H4 (cell line): ENCODE measurements at regions not wholly inside any gene's neighbourhood (a gene's known extent, or its start where the extent isn't known, plus 50 kb on each side); places are given as distances from the start of the nearest gene placed in this dataset.
"Not testable (repeated sequence)": the region's sequence is repeated elsewhere in the genome, so short reads cannot be mapped to it uniquely, and the experiment has no call there.

Experiments used
- DNase-seq: peaks from one replicate; pipeline ENCODE4 v3.0.0-alpha.2; 2015; ENCODE audit warnings: low spot score

GRCh38 chrX:150236327-150236726, 126.8 kb upstream of the MAMLD1 start:
- no peak for DNase-seq

GRCh38 chrX:150238632-150239382, 124.3 kb upstream of the MAMLD1 start:
- DNase-seq, result no peak

GRCh38 chrX:150239946-150240642, 123.0 kb upstream of the MAMLD1 start:
- no peak for DNase-seq

DNA sequence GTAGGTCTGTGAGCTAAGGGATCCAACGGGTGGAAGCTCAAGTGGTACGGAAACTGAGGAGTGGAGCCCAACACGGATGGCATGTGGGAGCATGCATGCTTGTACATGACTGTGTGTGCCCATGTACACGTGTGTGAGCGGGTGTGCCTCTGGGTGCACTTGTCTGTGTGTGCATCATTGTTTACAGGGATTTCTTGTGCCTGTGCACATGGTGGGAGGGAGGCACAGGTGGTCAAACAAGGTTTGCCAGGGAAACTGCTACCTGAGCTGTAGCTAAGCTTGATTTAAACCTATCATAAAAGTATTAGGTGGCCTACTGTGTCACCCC, 122.5 kb upstream of the MAMLD1 start:
- no peak for DNase-seq

DNA sequence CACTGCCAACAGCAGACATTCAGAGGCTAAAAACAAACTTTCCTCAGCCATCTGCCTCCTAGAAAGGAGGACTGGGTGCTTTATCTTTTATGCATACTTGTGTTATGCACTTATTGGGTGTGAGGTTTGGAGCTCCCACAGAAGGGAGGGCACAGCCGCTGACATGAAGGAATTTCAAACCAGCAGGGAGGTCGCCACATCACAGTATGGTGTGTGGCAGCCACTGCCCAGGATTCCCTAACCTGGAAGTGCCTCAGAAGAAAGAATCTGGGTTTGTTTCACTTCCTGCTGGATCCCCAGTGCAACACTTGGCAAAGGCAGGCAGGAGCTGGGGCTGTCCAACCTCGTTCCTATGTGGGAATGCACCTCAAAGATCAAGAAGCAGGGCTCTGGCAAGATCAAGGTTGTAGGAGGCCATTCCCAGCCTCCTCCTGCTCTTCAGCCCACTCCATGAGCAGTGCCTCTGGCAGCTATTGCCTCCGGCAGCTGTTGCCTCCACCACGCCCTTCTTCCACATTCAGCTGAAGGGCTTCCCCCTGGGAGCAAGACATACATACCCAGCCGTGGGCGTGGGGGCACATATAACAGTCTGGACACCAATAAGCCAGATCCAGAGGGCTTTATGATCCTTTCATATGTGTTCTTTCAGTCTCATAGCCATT, 109.0 kb upstream of the MAMLD1 start:
- DNase-seq, result no peak

DNA sequence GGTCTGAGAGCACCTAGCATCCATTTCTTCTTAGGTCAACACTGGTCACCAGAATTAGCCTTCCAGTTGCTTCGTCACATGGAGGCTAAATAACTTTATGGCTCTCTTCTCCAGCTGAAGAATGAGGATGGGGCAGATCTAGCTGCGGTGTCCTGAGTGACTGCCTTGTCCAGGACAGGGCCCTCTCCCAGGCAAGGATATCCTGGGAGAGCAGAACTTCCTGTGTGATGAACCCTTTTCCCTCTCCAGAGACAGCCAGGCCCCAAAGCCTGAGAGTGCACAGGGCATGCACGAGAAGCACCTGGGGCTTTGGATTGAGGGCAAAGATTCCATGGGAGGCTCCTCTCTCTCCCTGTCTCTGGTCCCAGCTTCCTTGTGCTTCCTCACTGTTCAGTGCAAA, 108.2 kb upstream of the MAMLD1 start:
- no peak for DNase-seq

GRCh38 chrX:150255441-150256296, 107.4 kb upstream of the MAMLD1 start:
- DNase-seq, result no peak

- DNase-seq, result no peak
These were observed 106.8 kb upstream of the MAMLD1 start for GRCh38 chrX:150256297-150256650.

DNA sequence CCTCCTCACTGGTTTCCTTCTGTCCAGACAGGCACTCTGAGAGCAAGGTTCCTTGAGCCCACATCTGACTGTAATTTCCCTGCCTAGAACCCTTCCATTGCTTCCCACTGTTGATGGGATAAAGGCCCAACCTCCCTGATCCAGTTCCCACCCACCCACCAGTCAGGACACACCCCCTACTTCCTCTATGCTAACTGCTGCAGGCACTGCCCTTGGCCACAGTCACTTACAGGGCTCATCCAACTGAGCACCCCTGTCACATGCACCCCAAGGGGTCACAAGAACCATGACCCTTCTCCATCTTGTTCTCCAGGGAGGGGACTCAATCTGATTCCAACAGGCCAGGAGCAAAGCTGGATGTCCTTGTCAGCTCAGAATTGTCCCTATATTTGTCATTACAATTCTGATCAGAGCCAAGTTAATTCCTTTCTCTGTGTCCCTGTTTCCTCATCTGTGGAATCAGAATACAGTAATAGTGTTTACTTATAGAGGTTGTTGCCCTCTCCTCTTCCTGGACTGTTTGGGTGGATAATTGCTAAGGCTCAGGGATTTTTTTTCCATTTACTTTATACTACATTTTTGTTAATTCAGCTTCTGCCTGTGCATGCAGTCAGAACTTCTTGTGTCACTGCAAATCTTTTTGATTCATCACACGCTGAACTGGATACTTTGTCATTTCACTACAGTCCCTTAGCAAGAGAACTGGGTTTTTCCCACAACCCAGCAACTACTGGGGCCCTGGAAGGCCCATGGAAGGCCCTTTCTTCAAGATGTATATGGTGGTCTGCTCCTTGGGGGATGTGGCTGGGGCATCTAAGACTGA, 105.6 kb upstream of the MAMLD1 start:
- DNase-seq, result no peak

DNA sequence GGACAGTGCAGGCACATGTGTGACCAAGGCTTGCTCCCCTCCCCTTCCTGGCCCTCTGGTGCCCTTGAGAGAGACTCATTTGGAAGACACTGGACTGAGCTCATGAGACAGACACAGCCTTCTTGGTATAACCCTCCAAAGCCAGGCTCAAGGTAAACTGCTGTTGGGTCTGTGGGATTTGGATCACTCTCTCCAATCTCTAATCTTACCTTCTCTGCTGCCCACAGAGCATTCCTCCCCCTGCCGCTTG, 105.0 kb upstream of the MAMLD1 start:
- no peak for DNase-seq

GRCh38 chrX:150258463-150259430, 104.4 kb upstream of the MAMLD1 start:
- DNase-seq, result no peak

DNA sequence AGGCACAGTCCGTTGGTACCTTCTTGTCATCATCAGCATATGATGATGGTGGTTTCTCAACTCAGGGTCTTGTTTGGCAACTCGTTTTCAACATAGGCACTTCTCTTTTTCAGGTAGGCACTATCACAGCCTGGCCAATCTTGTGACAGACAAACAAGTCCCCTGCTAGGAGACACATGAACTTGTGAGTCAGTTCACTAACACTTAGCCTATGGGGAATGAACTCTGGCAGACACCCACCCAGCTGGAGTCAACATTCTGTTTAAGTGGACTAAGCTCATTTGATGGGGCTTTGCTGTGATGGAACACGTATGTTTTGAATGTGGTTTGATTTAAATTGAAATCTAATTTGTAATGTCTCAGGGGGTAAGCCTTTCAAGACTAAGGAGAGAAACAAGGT, 100.7 kb upstream of the MAMLD1 start:
- DNase-seq, result no peak

GRCh38 chrX:150268839-150269355, 94.2 kb upstream of the MAMLD1 start:
- no peak for DNase-seq

DNA sequence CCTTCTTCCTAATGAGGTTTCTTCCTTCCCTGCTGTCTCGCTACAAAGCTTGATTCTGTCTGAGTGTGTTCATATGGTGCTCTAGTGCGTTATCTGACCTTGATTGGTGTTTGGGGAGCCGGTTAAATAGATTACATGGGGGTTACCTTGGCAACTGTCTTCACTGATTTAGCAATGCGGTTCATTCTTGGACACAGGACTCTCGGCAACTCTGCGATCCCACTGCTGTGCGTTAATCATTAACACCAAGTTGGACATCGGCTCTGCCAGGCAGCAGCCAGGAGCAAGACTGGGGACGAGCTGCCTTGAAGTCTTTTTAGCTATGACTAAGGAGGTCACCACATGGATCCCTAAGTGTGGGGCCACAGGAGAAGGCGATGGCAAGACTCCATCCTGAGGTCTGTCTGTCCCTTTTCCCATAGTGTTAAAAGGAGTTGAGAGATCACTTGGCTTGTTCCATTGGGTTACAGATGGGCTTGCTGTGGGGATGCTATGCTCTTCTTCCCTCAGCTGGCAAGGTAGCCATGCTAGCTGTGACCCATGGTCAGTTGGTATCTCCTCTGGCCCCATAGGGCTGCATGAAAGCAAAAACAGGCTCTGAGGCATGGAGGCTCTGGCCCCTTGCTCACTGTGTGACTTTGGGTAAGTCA, 93.4 kb upstream of the MAMLD1 start:
- no peak for DNase-seq

- no peak for DNase-seq
These were observed 92.5 kb upstream of the MAMLD1 start for GRCh38 chrX:150270622-150271021.

GRCh38 chrX:150273575-150274294, 89.4 kb upstream of the MAMLD1 start:
- DNase-seq, result not testable (repeated sequence)

DNA sequence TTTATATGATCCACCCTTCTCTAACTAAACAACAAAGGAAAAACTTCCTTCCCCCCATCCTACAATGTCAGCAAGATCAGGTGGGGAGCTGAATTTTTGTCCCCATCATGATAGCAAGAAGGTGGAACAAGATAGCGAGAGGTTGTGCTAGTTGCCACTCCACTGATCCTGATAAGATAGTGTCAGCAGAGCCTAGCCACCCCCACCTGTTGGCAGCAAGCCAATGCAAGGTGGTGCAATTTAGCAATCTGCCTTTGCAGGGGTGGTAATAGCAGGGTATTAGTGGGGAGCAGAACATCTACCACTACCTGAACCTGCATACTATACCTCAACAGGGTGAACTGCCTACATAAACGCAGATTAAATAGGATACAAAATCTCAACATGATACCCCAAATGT, 80.2 kb upstream of the MAMLD1 start:
- no peak for DNase-seq

GRCh38 chrX:150291014-150291413, 72.1 kb upstream of the MAMLD1 start:
- DNase-seq, result peak; percentile 8
